ENCODE measurements at regions not wholly inside any gene's neighbourhood (a gene's known extent, or its start where the extent isn't known, plus 50 kb on each side); places are given as distances from the start of the nearest gene placed in this dataset.
A peak's percentile ranks its signal among the peaks of the same experiment; 100 is the strongest.

GRCh38 chr10:3413937-3414666, 241.5 kb upstream of the PITRM1 start:
- Histone ChIP-seq H2AK5ac (ENCODE audit: low read depth, low read length) (no peak overlapping the region), H3K4me1 (ENCODE audit: control insufficient read depth, insufficient read depth, low read length) (no peaks in the 10 kb centered on the region), H4K5ac (ENCODE audit: low read depth, low read length) (no peak overlapping the region), H3K14ac (replicated peaks; ENCODE audit: low read depth, low read length) (no peak overlapping the region), H2BK120ac (ENCODE audit: low read depth, low read length) (no peak overlapping the region), H2BK5ac (ENCODE audit: low read depth, low read length, poor library complexity, severe bottlenecking) (no peak overlapping the region), H3K56ac (ENCODE audit: extremely low read depth, insufficient read depth, low read length) (no peak overlapping the region), H3K9ac (ENCODE audit: low read depth, low read length) (no peak overlapping the region), H2AK9ac (replicated peaks; ENCODE audit: low read depth, low read length, poor library complexity) (no peak overlapping the region), H3K18ac (ENCODE audit: low read depth, low read length) (no peak overlapping the region), H3K9me1 (ENCODE audit: insufficient read depth, low read length) (no peaks in the 10 kb centered on the region), H3K36me3 (ENCODE audit: control insufficient read depth, insufficient read depth, low read length) (no peaks in the 10 kb centered on the region), H4K91ac (ENCODE audit: insufficient read depth, low read depth, low read length) (no peak overlapping the region; the same call in 1 of the 2 replicates), H3K9me3 (ENCODE audit: control insufficient read depth, insufficient read depth, low read length) (peaks cover 4% of the 10 kb centered on the region), H3K27me3 (ENCODE audit: control insufficient read depth, insufficient read depth, low read length) (peaks cover 2% of the 10 kb centered on the region; the same call in 1 of the 2 replicates), H3K4me2 (ENCODE audit: low read depth, low read length) (no peak overlapping the region), H2BK15ac (ENCODE audit: low read depth, low read length) (no peak overlapping the region), H3K79me1 (ENCODE audit: low read depth in 1 of 2, low read length in 2 of 2) (no peaks in the 10 kb centered on the region), H3K4me3 (ENCODE audit: insufficient read depth, low read depth, low read length) (no peak overlapping the region), H4K20me1 (ENCODE audit: insufficient read depth, low read length) (no peaks in the 10 kb centered on the region), H3K4ac (ENCODE audit: low read depth, low read length) (no peak overlapping the region; the same call in 1 of the 2 replicates), H2AFZ (replicated peaks; ENCODE audit: low read length, poor library complexity) (peak overlapping the region; percentile 27), H3K23ac (ENCODE audit: low read depth, low read length) (no peak overlapping the region), H2BK20ac (ENCODE audit: low read depth, low read length) (no peak overlapping the region), H4K8ac (ENCODE audit: low read depth in 2 of 2, low read length in 2 of 2) (no peak overlapping the region), H3K27ac (ENCODE audit: insufficient read depth, low read length) (no peak overlapping the region)
- 94% methylated on average over 14 of the region's 23 CpGs; no CpG with 5 or more reads in 1 of the 2 experiments for WGBS, 2 experiments (ENCODE audit: extremely low coverage in 2 of 2, insufficient read length in 1 of 2)
- TF ChIP-seq CHD1 (IDR thresholded peaks at IDR 0.05; ENCODE audit: low read depth, low read length) = no peak
- TF ChIP-seq RCOR1 (IDR thresholded peaks at IDR 0.05; ENCODE audit: insufficient replicate concordance, low read length) = no peak
- no peak for TF ChIP-seq FOS (IDR thresholded peaks at IDR 0.05; ENCODE audit: low read depth, low read length)
- no peak for TF ChIP-seq BHLHE40 (IDR thresholded peaks at IDR 0.05; ENCODE audit: low read depth, low read length)
- TF ChIP-seq MXI1 (IDR thresholded peaks at IDR 0.05; ENCODE audit: borderline replicate concordance, low read depth, low read length) = no peak
- no peak for TF ChIP-seq RAD21 (IDR thresholded peaks at IDR 0.05; ENCODE audit: low read length)
- no peak for TF ChIP-seq MAZ (IDR thresholded peaks at IDR 0.05; ENCODE audit: borderline replicate concordance, low read depth, low read length)
- no peak for TF ChIP-seq CEBPB (IDR thresholded peaks at IDR 0.05; ENCODE audit: low read depth, low read length)
- TF ChIP-seq SMC3 (IDR thresholded peaks at IDR 0.05; ENCODE audit: low read depth, low read length) = no peak
- no peak for TF ChIP-seq RFX5 (IDR thresholded peaks at IDR 0.05; ENCODE audit: low read depth, low read length)
- no peak for TF ChIP-seq NFE2L2 (IDR thresholded peaks at IDR 0.05; ENCODE audit: low read depth, low read length)
- no peak for TF ChIP-seq USF2 (IDR thresholded peaks at IDR 0.05; ENCODE audit: low read depth, low read length)
- TF ChIP-seq MAFK (IDR thresholded peaks at IDR 0.05; ENCODE audit: low read depth, low read length) = no peak
- TF ChIP-seq POLR2A (IDR thresholded peaks at IDR 0.05; ENCODE audit: low read depth, low read length) = no peak
- TF ChIP-seq, protein P1, sequence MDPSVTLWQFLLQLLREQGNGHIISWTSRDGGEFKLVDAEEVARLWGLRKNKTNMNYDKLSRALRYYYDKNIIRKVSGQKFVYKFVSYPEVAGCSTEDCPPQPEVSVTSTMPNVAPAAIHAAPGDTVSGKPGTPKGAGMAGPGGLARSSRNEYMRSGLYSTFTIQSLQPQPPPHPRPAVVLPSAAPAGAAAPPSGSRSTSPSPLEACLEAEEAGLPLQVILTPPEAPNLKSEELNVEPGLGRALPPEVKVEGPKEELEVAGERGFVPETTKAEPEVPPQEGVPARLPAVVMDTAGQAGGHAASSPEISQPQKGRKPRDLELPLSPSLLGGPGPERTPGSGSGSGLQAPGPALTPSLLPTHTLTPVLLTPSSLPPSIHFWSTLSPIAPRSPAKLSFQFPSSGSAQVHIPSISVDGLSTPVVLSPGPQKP (IDR thresholded peaks at IDR 0.05; ENCODE audit: borderline replicate concordance, low read depth, low read length) = no peak
- TF ChIP-seq, protein P2, sequence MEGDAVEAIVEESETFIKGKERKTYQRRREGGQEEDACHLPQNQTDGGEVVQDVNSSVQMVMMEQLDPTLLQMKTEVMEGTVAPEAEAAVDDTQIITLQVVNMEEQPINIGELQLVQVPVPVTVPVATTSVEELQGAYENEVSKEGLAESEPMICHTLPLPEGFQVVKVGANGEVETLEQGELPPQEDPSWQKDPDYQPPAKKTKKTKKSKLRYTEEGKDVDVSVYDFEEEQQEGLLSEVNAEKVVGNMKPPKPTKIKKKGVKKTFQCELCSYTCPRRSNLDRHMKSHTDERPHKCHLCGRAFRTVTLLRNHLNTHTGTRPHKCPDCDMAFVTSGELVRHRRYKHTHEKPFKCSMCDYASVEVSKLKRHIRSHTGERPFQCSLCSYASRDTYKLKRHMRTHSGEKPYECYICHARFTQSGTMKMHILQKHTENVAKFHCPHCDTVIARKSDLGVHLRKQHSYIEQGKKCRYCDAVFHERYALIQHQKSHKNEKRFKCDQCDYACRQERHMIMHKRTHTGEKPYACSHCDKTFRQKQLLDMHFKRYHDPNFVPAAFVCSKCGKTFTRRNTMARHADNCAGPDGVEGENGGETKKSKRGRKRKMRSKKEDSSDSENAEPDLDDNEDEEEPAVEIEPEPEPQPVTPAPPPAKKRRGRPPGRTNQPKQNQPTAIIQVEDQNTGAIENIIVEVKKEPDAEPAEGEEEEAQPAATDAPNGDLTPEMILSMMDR (conservative IDR thresholded peaks at IDR 0.05; ENCODE audit: low read depth, low read length) = no peak
- intact Hi-C loops (cut with micrococcal nuclease) = no loop called here
- BruUV-seq (replicated peaks) = no TSS peak
- CTCF ChIA-PET = no interaction called here
- in situ Hi-C loops (cut with MboI; ENCODE audit: low sequenced_read_pairs) = no loop called here
- ATAC-seq (ENCODE audit: low read depth) (no peak), DNase-seq (no peak)
- dilution Hi-C loops (cut with HindIII; ENCODE audit: low sequenced_read_pairs, unreplicated experiment) = no loop called here
- POLR2A ChIA-PET (ENCODE audit: unreplicated experiment) = no interaction called here
